ENCODE measurements at regions not wholly inside any gene's neighbourhood (a gene's known extent, or its start where the extent isn't known, plus 50 kb on each side); places are given as distances from the start of the nearest gene placed in this dataset.

GRCh38 chr2:5393474-5393873 is 298.7 kb upstream of the SOX11 start:
- H3K36me3 Mint-ChIP-seq (ENCODE audit: unreplicated experiment) = no peaks in the 10 kb centered on the region
- DNase-seq = no peak
- H3K27ac Mint-ChIP-seq (ENCODE audit: unreplicated experiment) = no peak overlapping the region
- H3K9me3 Mint-ChIP-seq (ENCODE audit: unreplicated experiment) = peaks cover 3% of the 10 kb centered on the region
- peaks cover 20% of the 10 kb centered on the region for H3K4me1 Mint-ChIP-seq (ENCODE audit: low read depth, unreplicated experiment)
- H3K4me3 Mint-ChIP-seq (ENCODE audit: unreplicated experiment) = no peak overlapping the region
- no peak for TF ChIP-seq CTCF (IDR thresholded peaks at IDR 0.05; ENCODE audit: partially characterized antibody, unreplicated experiment)
- H3K27me3 Mint-ChIP-seq (ENCODE audit: unreplicated experiment) = no peaks in the 10 kb centered on the region

GRCh38 chr2:5394223-5394622 is 298.0 kb upstream of the SOX11 start:
- peaks cover 20% of the 10 kb centered on the region for H3K4me1 Mint-ChIP-seq (ENCODE audit: low read depth, unreplicated experiment)
- no peak for TF ChIP-seq CTCF (IDR thresholded peaks at IDR 0.05; ENCODE audit: partially characterized antibody, unreplicated experiment)
- no peak overlapping the region for H3K4me3 Mint-ChIP-seq (ENCODE audit: unreplicated experiment)

GRCh38 chr2:5401115-5401657 is 291.0 kb upstream of the SOX11 start:
- DNase-seq = no peak
- H3K4me3 Mint-ChIP-seq (ENCODE audit: unreplicated experiment) = no peak overlapping the region
- H3K27ac Mint-ChIP-seq (ENCODE audit: unreplicated experiment) = peak overlapping the region; percentile 17
- no peaks in the 10 kb centered on the region for H3K36me3 Mint-ChIP-seq (ENCODE audit: unreplicated experiment)
- no peak for TF ChIP-seq CTCF (IDR thresholded peaks at IDR 0.05; ENCODE audit: partially characterized antibody, unreplicated experiment)
- peaks cover 21% of the 10 kb centered on the region for H3K4me1 Mint-ChIP-seq (ENCODE audit: low read depth, unreplicated experiment)
- no peaks in the 10 kb centered on the region for H3K9me3 Mint-ChIP-seq (ENCODE audit: unreplicated experiment)
- H3K27me3 Mint-ChIP-seq (ENCODE audit: unreplicated experiment) = peaks cover 3% of the 10 kb centered on the region

More at GRCh38 chr2:5394223-5394622, 298.0 kb upstream of the SOX11 start:
- Mint-ChIP-seq H3K9me3 (ENCODE audit: unreplicated experiment) (peaks cover 3% of the 10 kb centered on the region), H3K36me3 (ENCODE audit: unreplicated experiment) (no peaks in the 10 kb centered on the region), H3K27me3 (ENCODE audit: unreplicated experiment) (no peaks in the 10 kb centered on the region), H3K27ac (ENCODE audit: unreplicated experiment) (no peak overlapping the region)
- DNase-seq = no peak

GRCh38 chr2:5403392-5403791 is 288.8 kb upstream of the SOX11 start:
- no peak for TF ChIP-seq CTCF (IDR thresholded peaks at IDR 0.05; ENCODE audit: partially characterized antibody, unreplicated experiment)
- no peak for DNase-seq
- H3K36me3 Mint-ChIP-seq (ENCODE audit: unreplicated experiment) = no peaks in the 10 kb centered on the region

GRCh38 chr2:5409898-5410381 is 282.2 kb upstream of the SOX11 start:
- peaks cover 1% of the 10 kb centered on the region for H3K9me3 Mint-ChIP-seq (ENCODE audit: unreplicated experiment)
- H3K27me3 Mint-ChIP-seq (ENCODE audit: unreplicated experiment) = no peaks in the 10 kb centered on the region
- H3K36me3 Mint-ChIP-seq (ENCODE audit: unreplicated experiment) = no peaks in the 10 kb centered on the region
- H3K4me1 Mint-ChIP-seq (ENCODE audit: low read depth, unreplicated experiment) = peaks cover 25% of the 10 kb centered on the region
- DNase-seq = peak; percentile 51
- no peak overlapping the region for H3K4me3 Mint-ChIP-seq (ENCODE audit: unreplicated experiment)
- no peak for TF ChIP-seq CTCF (IDR thresholded peaks at IDR 0.05; ENCODE audit: partially characterized antibody, unreplicated experiment)
- H3K27ac Mint-ChIP-seq (ENCODE audit: unreplicated experiment) = no peak overlapping the region

More at GRCh38 chr2:5403392-5403791, 288.8 kb upstream of the SOX11 start:
- Mint-ChIP-seq H3K9me3 (ENCODE audit: unreplicated experiment) (no peaks in the 10 kb centered on the region), H3K27ac (ENCODE audit: unreplicated experiment) (no peak overlapping the region), H3K27me3 (ENCODE audit: unreplicated experiment) (peaks cover 3% of the 10 kb centered on the region), H3K4me3 (ENCODE audit: unreplicated experiment) (no peak overlapping the region), H3K4me1 (ENCODE audit: low read depth, unreplicated experiment) (peaks cover 8% of the 10 kb centered on the region)
